ENCODE measurements at regions not wholly inside any gene's neighbourhood (a gene's known extent, or its start where the extent isn't known, plus 50 kb on each side); places are given as distances from the start of the nearest gene placed in this dataset.

GRCh38 chr2:239758279-239758877 is 266.8 kb downstream of the NDUFA10 start:
- H3K36me3 Mint-ChIP-seq (ENCODE audit: low read depth, unreplicated experiment) = no peaks in the 10 kb centered on the region
- no peak overlapping the region for H3K4me3 Mint-ChIP-seq (ENCODE audit: unreplicated experiment)
- H3K27ac Mint-ChIP-seq (ENCODE audit: unreplicated experiment) = no peak overlapping the region
- no peaks in the 10 kb centered on the region for H3K9me3 Mint-ChIP-seq (ENCODE audit: unreplicated experiment)
- peaks cover 2% of the 10 kb centered on the region for H3K4me1 Mint-ChIP-seq (ENCODE audit: unreplicated experiment)
- no peak for TF ChIP-seq CTCF (IDR thresholded peaks at IDR 0.05; ENCODE audit: unreplicated experiment)
- H3K27me3 Mint-ChIP-seq (ENCODE audit: unreplicated experiment) = peaks cover 28% of the 10 kb centered on the region
- no peak for DNase-seq (ENCODE audit: low spot score)

GRCh38 chr2:239756790-239757760 is 268.1 kb downstream of the NDUFA10 start:
- no peak for DNase-seq (ENCODE audit: low spot score)
- no peak overlapping the region for H3K4me3 Mint-ChIP-seq (ENCODE audit: unreplicated experiment)
- peak overlapping the region; percentile 13 for H3K27ac Mint-ChIP-seq (ENCODE audit: unreplicated experiment)
- H3K36me3 Mint-ChIP-seq (ENCODE audit: low read depth, unreplicated experiment) = no peaks in the 10 kb centered on the region
- no peak for TF ChIP-seq CTCF (IDR thresholded peaks at IDR 0.05; ENCODE audit: unreplicated experiment)
- no peaks in the 10 kb centered on the region for H3K9me3 Mint-ChIP-seq (ENCODE audit: unreplicated experiment)
- H3K27me3 Mint-ChIP-seq (ENCODE audit: unreplicated experiment) = peaks cover 27% of the 10 kb centered on the region
- peaks cover 11% of the 10 kb centered on the region for H3K4me1 Mint-ChIP-seq (ENCODE audit: unreplicated experiment)

GRCh38 chr2:239756031-239756789 is 268.9 kb downstream of the NDUFA10 start:
- no peaks in the 10 kb centered on the region for H3K36me3 Mint-ChIP-seq (ENCODE audit: low read depth, unreplicated experiment)
- peaks cover 24% of the 10 kb centered on the region for H3K27me3 Mint-ChIP-seq (ENCODE audit: unreplicated experiment)
- peaks cover 15% of the 10 kb centered on the region for H3K4me1 Mint-ChIP-seq (ENCODE audit: unreplicated experiment)
- no peak for TF ChIP-seq CTCF (IDR thresholded peaks at IDR 0.05; ENCODE audit: unreplicated experiment)
- H3K27ac Mint-ChIP-seq (ENCODE audit: unreplicated experiment) = no peak overlapping the region
- no peak overlapping the region for H3K4me3 Mint-ChIP-seq (ENCODE audit: unreplicated experiment)
- no peaks in the 10 kb centered on the region for H3K9me3 Mint-ChIP-seq (ENCODE audit: unreplicated experiment)
- DNase-seq (ENCODE audit: low spot score) = no peak

GRCh38 chr2:239753401-239753837 is 271.7 kb downstream of the NDUFA10 start:
- Mint-ChIP-seq H3K4me3 (ENCODE audit: unreplicated experiment) (no peak overlapping the region), H3K9me3 (ENCODE audit: unreplicated experiment) (no peaks in the 10 kb centered on the region), H3K27me3 (ENCODE audit: unreplicated experiment) (peaks cover 15% of the 10 kb centered on the region), H3K36me3 (ENCODE audit: low read depth, unreplicated experiment) (no peaks in the 10 kb centered on the region), H3K4me1 (ENCODE audit: unreplicated experiment) (peaks cover 15% of the 10 kb centered on the region), H3K27ac (ENCODE audit: unreplicated experiment) (peak overlapping the region; percentile 19)
- TF ChIP-seq CTCF (IDR thresholded peaks at IDR 0.05; ENCODE audit: unreplicated experiment) = no peak
- no peak for DNase-seq (ENCODE audit: low spot score)

Measured in endothelial cell (in vitro differentiated cells).